ENCODE measurements at regions not wholly inside any gene's neighbourhood (a gene's known extent, or its start where the extent isn't known, plus 50 kb on each side); places are given as distances from the start of the nearest gene placed in this dataset.
"Not testable (repeated sequence)": the region's sequence is repeated elsewhere in the genome, so short reads cannot be mapped to it uniquely, and the experiment has no call there.

DNA sequence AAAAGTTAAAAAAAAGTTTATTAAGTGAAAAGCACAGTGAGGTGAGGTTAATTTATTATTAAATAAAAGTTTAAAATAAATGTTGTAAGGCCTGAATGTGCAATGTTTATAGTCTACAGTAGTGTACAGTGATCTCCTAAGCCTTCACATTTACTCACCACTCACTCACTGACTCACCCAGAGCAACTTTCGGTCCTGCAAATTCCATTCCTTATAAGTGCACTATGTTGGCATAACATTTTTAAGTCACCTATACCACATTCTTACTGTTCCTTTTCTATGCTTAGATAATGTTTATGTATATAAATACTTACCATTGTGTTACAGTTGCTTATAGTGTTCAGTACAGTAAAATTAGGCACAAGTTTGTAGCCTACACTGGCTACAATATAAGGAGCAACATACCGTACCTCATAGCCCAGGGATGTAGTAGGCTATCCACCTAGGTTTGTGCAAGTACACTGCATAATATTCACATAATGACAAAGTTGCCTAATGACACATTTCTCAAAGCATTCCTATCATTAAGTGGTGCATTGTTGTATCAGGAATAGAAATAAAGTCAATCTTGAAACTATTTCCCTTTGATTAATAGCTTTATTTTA, 426.5 kb upstream of the BRINP3 start:
- DNase-seq (ENCODE audit: low read depth, low spot score) = no peak
- in situ Hi-C loops (cut with HindIII; ENCODE audit: low pct_unique_long_range_greater_than_20kb, low sequenced_read_pairs) = no loop called here

DNA sequence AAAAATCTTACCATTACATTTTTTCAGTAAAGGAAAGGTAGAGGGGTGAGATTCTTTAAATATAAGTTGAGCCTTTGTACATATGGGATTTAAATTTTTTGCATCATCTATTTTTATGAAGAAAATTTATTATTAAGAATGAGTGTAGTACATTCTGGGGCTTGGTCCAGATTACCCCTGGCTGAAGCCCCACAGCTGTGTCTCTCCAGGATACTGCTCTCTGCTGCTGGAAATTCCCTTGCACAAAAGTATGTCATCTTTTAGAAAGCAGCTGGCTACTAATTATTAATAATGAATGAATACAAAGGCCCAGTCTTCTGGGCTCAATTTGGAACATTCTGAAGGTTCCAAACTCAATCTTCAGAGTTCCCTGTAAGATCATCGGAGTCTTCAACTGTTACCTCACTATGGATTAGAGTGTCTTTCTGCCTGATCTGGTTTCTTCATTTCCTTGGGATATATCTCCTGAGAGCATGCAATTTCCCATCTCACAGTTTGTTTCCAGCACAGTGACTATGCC, 428.6 kb upstream of the BRINP3 start:
- in situ Hi-C loops (cut with HindIII; ENCODE audit: low pct_unique_long_range_greater_than_20kb, low sequenced_read_pairs) = no loop called here
- no peak for DNase-seq (ENCODE audit: low read depth, low spot score)

DNA sequence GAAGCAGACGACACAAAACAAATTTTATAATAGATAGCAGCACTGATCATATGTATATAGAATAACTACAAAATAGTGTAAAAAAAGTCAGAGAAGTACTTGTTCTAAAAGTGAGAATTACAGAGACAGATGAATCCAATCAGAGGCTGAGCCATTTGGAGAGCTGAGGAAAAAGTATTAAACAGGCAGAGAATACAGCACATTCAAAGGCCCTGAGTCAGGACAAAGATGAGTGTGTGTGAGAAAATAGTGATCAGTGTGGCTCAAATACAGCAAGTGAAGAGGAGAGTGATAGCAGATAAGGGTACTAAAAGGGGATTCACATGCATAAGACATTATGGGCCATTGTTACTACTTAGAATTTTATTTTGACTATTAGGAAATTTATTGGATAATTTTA, 430.6 kb upstream of the BRINP3 start:
- in situ Hi-C loops (cut with HindIII; ENCODE audit: low pct_unique_long_range_greater_than_20kb, low sequenced_read_pairs) = no loop called here
- no peak for DNase-seq (ENCODE audit: low read depth, low spot score)

DNA sequence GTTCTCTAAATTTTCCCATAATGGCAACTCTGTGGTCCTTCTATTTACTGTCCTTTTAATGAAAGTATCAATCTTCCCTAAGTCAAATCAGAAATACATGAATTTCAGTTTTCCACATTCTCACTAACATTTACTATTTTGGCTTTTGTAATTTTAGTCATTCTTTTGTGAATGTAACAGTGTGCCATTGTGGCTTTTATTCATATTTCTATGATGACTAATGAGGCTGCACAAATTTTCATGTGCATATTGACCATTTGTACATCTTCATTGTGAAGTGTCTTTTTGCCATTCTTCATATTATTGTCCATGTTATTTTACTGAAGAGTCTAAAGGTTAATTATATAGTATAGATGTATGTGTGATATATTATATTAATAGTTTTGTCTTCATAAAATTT, 431.0 kb upstream of the BRINP3 start:
- no peak for DNase-seq (ENCODE audit: low read depth, low spot score)
- in situ Hi-C loops (cut with HindIII; ENCODE audit: low pct_unique_long_range_greater_than_20kb, low sequenced_read_pairs) = no loop called here

DNA sequence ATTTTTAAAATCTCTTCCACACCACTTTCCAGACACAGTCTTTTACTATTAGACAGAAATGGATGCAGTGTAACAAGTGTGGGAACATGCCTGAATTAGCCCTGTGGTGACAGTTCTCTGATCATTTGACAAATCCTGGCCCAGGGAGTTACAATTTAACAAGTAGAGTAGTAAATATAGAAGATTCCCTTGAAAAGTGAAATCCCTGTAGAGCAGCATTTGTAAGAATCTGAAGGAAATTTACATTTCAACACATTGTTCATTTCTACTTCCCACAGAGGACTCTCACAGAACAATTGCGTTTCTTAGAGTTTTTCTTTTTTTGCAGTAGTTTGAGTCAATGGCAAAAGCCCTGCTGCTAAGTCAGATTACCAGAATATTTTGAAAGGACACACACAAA, 458.3 kb upstream of the BRINP3 start:
- no peak for DNase-seq (ENCODE audit: low read depth, low spot score)
- in situ Hi-C loops (cut with HindIII; ENCODE audit: low pct_unique_long_range_greater_than_20kb, low sequenced_read_pairs) = no loop called here

DNA sequence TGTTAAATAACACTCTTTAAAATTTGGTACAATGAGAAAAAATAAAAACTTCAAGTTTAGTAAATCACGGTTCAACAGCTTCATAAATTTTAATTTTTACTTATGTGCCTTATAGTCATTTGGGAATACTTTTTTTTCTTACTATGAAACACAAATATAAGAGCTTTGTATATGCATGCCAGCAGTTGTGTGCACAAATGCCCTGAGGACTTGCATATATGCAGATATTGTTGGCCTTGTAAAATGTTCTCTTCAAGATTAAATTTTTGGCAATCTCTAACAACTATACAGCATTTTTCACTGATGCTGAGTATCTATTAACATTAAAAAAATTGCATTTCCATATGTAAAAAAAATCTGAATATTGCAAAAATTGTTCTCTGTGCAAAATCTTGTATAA, 458.7 kb upstream of the BRINP3 start:
- no peak for DNase-seq (ENCODE audit: low read depth, low spot score)
- in situ Hi-C loops (cut with HindIII; ENCODE audit: low pct_unique_long_range_greater_than_20kb, low sequenced_read_pairs) = no loop called here

DNA sequence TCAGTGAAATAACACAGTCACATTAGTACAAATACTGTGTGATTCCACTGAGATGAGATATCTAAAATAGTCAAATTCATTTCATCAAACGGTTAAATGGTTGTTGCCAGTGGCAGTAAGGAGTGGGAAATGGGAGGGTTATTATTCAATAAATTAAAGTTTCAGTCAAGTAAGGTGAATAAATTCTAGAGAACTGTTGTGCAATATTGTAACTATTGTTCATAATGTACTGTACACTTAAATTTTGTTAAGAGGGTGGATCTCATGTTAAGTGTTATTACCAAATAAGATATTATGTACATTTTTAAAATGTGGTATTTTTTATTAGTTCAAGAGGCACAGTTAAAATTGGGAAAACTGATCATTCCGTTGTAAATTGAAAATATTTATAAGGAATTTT, 463.3 kb upstream of the BRINP3 start:
- no peak for DNase-seq (ENCODE audit: low read depth, low spot score)
- in situ Hi-C loops (cut with HindIII; ENCODE audit: low pct_unique_long_range_greater_than_20kb, low sequenced_read_pairs) = no loop called here

DNA sequence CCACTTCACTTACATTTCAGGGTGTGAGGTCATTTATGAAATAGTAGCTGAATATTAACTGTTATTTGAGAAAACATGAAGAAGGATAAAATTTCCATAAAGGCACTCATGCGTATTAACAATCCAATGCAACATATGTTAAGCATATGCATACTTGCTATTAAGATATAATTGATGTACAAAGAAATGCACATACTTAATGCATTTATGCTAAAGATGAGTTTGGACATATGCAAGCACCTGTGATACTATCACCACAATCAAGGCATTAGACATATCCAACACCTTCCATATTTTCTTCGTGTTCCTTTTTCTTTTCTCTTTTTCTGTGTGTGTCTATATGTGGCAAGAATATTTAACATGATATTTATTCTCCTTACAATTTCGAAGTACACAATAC, 464.8 kb upstream of the BRINP3 start:
- in situ Hi-C loops (cut with HindIII; ENCODE audit: low pct_unique_long_range_greater_than_20kb, low sequenced_read_pairs) = no loop called here

DNA sequence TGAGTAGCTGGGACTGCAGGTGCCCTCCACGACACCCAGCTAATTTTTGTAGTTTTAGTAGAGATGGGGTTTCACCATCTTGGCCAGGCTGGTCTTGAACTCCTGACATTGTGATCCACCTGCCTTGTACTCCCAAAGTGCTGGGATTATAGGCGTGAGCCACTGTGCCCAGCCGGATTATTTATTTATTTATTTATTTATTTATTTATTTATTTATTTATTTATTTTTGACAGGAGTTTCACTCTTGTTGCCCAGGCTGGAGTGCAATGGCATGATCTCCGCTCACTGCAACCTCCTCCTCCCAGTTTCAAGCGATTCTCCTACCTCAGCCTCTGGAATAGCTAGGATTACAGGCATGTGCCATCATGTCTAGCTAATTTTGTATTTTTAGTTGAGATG, 466.1 kb upstream of the BRINP3 start:
- in situ Hi-C loops (cut with HindIII; ENCODE audit: low pct_unique_long_range_greater_than_20kb, low sequenced_read_pairs); DNase-seq (ENCODE audit: low read depth, low spot score): not testable (repeated sequence)

More for the DNA sequence above, 464.8 kb upstream of the BRINP3 start:
- DNase-seq (ENCODE audit: low read depth, low spot score) = no peak

DNA sequence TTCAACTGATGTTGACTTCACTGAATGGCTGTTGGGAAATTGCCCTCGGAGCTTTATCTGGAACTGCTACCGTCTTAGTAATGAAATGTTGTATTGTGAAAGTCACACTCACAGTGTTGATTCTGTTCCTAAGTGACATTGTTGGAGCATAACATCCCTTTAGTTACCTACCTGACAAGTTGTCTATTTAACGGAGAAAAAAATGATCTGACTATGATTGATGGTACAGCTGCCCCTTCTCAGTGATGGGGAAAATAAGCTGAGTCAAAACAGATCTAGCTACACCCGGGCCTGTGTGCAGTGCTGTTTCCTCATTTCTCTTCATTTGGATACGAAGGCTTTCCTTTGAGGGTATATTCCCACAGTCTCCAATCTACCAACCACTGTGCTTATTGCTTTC, 472.3 kb upstream of the BRINP3 start:
- no peak for DNase-seq (ENCODE audit: low read depth, low spot score)
- in situ Hi-C loops (cut with HindIII; ENCODE audit: low pct_unique_long_range_greater_than_20kb, low sequenced_read_pairs) = no loop called here

DNA sequence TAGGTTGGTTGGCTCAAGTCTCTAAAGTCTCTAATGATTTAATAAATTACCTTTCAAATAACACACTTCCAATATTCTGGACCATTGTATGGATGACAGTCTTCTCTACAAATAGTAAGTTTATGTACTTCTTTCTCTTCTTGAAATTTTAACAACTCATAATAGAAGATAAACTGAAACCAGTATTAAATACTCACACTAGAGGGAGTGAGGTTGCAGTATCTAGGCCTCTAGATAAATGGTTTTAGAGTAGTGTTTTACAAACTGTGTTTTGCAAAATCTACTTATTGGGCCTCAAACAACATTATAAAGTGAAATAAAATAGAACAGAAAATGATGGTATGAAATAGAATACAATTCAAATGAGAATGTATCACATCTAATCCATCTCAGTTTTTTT, 479.9 kb upstream of the BRINP3 start:
- in situ Hi-C loops (cut with HindIII; ENCODE audit: low pct_unique_long_range_greater_than_20kb, low sequenced_read_pairs) = no loop called here

DNA sequence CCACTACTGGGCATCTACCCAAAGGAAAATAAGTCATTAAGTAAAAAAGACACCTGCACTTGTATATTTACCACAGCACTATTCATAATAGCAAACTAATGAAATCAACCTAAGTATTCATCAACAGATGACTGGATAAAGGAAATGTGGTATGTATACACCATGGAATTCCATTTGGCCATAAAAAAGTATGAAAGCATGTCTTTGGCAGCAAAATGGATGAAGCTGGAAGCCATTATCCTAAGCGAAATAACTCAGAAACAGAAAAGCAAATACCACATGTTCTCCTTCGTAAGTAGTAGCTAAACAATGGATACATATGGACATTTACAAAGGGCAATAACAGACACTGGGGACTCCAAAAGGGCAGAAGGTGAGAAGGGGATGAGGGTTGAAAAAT, 485.7 kb upstream of the BRINP3 start:
- in situ Hi-C loops (cut with HindIII; ENCODE audit: low pct_unique_long_range_greater_than_20kb, low sequenced_read_pairs) = no loop called here
- DNase-seq (ENCODE audit: low read depth, low spot score) = no peak

More for the DNA sequence above, 479.9 kb upstream of the BRINP3 start:
- no peak for DNase-seq (ENCODE audit: low read depth, low spot score)

DNA sequence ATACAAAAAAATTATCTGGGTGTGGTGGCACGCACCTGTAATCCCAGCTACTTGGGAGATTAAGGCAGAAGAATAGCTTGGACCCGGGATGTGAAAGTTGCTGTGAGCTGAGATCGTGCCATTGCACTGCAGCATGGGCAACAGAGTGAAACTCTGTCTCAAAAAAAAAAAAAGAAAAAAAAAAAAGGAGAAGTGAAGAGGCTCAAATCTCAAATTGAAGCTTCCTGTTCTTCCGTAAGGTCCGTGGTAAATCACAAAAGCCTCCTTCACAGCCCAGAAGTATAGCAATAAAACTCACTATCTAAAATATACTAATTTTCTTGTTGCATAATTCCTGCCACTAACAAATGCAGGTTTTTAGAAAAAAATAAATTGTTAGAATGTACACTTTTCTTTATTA, 498.2 kb upstream of the BRINP3 start:
- in situ Hi-C loops (cut with HindIII; ENCODE audit: low pct_unique_long_range_greater_than_20kb, low sequenced_read_pairs) = no loop called here

DNA sequence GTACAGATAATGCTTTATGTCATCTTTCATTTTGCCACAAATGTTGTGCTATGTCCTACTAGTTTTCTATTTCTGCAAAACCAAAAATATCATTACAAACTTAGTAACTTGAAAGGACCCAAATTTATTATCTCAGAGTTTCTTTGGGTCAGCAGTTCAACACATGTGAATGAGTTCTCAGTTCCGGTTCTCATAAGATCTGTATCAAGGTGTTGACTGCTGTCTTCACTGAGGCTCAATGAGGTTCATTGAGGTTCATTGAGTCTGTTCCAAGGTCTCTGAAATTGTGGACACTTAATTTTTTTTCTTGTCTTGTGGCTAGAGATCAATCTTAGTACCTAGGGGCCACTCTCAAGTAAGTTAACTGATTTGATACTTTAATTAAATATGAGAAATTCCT, 525.1 kb upstream of the BRINP3 start:
- no peak for DNase-seq (ENCODE audit: low read depth, low spot score)
- in situ Hi-C loops (cut with HindIII; ENCODE audit: low pct_unique_long_range_greater_than_20kb, low sequenced_read_pairs) = no loop called here

More for the DNA sequence above, 498.2 kb upstream of the BRINP3 start:
- DNase-seq (ENCODE audit: low read depth, low spot score) = no peak

DNA sequence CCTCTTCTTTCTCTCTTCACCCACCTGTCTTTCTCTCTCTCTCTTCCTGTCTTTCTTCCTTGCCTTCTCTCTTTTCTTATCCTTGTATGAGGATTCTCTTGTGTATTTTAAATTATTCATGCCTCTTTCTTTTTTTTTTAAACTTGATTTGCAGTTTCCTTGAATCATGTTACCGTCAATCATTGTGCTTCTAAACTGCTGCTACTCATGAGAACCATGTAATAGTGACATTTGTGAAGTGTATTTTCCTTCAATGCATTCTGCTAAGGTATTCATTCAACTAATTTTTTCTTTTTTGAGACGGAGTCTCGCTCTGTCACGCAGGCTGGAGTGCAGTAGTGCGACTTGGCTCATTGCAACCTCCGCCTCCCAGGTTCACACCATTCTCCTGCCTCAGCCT, 539.1 kb upstream of the BRINP3 start:
- DNase-seq (ENCODE audit: low read depth, low spot score) = no peak
- in situ Hi-C loops (cut with HindIII; ENCODE audit: low pct_unique_long_range_greater_than_20kb, low sequenced_read_pairs) = no loop called here

DNA sequence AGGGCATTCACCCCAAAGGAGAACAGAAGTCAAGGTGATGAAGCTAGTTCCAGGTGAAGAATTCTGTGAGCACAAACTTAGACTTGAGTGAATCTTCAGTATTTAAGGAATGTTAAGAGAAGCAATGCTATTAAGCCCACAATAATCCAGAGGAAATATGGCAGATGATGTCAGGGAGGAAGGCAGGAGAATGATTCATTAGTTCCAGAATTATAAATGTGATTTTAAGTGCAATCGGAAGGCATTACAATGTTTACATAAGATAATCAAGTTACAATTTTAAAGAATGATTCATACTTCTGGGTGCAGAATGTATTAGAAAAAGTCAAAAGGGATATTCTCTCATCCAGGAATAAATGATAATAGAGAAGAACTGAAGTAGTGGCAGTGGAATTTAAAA, 545.2 kb upstream of the BRINP3 start:
- in situ Hi-C loops (cut with HindIII; ENCODE audit: low pct_unique_long_range_greater_than_20kb, low sequenced_read_pairs) = no loop called here

DNA sequence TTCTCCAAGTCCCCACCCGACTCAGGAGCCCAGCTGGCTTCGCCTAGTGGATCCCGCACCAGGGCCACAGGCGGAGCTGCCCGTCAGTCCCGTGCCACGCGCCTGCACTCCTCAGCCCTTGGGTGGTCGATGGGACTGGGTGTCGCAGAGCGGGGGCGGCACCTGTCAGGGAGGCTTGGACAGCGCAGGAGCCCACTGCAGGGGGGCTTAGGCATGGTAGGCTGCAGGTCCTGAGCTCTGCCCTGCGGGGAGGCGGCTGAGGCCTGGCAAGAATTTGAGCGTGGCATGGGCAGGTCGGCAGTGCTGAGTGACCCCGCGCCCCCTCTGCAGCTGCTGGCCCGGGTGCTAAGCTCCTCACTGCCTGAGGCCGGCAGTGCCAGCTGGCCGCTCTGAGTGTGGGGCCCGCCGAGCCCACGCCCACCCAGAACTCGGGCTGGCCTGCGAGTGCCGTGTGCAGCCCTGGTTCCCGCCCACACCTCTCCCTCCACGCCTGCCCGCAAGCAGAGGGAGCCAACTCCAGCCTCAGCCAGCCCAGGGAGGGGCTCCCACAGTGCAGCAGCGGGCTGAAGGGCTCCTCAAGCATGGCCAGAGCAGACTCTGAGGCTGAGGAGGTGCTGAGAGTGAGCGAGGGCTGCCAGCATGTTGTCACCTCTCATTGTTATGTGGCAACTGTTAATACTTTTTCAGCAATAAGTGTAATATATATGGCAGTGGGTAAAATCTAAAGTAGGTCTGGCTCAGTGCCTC, 548.4 kb upstream of the BRINP3 start:
- no peak for DNase-seq (ENCODE audit: low read depth, low spot score)
- in situ Hi-C loops (cut with HindIII; ENCODE audit: low pct_unique_long_range_greater_than_20kb, low sequenced_read_pairs) = no loop called here

More for the DNA sequence above, 545.2 kb upstream of the BRINP3 start:
- DNase-seq (ENCODE audit: low read depth, low spot score) = no peak

DNA sequence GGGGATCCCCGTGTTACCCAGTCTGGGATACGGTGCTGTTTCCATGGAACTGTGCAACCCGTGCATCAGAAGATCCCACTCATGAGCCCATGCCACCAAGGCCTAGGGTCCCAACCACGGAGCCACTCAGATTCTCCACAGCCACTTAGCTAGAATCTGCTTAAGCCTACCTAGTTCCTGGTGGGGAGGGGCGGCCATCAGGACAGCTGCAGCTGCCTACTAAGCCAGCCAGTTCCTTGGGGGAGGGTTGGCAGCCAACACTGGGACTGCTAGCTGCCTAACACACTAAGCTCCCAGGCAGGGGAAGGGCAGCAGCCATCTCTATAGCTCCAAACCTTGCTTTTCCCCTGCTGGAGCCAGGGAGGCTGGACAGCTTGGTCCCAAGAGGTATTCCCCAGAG, 549.2 kb upstream of the BRINP3 start:
- no peak for DNase-seq (ENCODE audit: low read depth, low spot score)
- in situ Hi-C loops (cut with HindIII; ENCODE audit: low pct_unique_long_range_greater_than_20kb, low sequenced_read_pairs) = no loop called here

DNA sequence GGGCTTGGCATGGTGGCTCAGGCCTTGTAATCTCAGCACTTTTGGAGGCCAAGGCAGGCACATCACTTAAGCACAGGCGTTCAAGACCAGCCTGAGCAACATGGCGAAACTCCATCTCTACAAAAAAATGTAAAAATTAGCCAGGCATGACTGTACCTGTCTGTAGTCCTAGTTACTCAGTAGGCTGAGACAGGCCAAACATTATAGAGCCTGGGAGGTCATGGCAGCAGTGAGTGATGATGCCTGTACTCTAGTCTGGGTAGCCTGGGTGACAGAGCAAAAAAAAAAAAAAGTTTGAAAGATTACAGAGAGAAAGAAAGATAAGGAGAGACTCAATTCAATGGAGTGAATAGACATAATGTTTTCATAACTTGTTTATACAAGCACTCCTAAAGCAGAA, 556.5 kb upstream of the BRINP3 start:
- in situ Hi-C loops (cut with HindIII; ENCODE audit: low pct_unique_long_range_greater_than_20kb, low sequenced_read_pairs) = no loop called here

More for the DNA sequence above, 556.5 kb upstream of the BRINP3 start:
- DNase-seq (ENCODE audit: low read depth, low spot score) = no peak

All from SK-MEL-5 (cell line).